Chondrocyte (in vitro differentiated cells): ENCODE measurements at regions not wholly inside any gene's neighbourhood (a gene's known extent, or its start where the extent isn't known, plus 50 kb on each side); places are given as distances from the start of the nearest gene placed in this dataset.

Experiments used
- DNase-seq: peaks from one replicate; pipeline ENCODE4 v3.0.0; 2021; ENCODE audit warnings: mixed read lengths, low spot score
- H3K27ac Mint-ChIP-seq: one replicate; pipeline ENCODE4 v1.8.0; 2021; ENCODE audit warnings: mild to moderate bottlenecking, moderate library complexity, mixed read lengths; ENCODE audit not compliant: unreplicated experiment
- H3K27me3 Mint-ChIP-seq: 2 replicates; pipeline ENCODE4 v1.8.0; 2021; ENCODE audit warnings: low read depth, mixed read lengths
- H3K36me3 Mint-ChIP-seq: 2 replicates; pipeline ENCODE4 v1.8.0; 2021; ENCODE audit warnings: low read depth, mixed read lengths
- H3K4me1 Mint-ChIP-seq: 2 replicates; pipeline ENCODE4 v1.8.0; 2021; ENCODE audit warnings: low read depth, mild to moderate bottlenecking, mixed read lengths
- H3K4me3 Mint-ChIP-seq: one replicate; pipeline ENCODE4 v1.8.0; 2021; ENCODE audit warnings: mild to moderate bottlenecking, moderate library complexity, mixed read lengths; ENCODE audit not compliant: unreplicated experiment
- H3K9me3 Mint-ChIP-seq: 2 replicates; pipeline ENCODE4 v1.8.0; 2021; ENCODE audit warnings: low read depth, mixed read lengths
- TF ChIP-seq, protein P1 (sequence below): fragments of 200-600 bp; sonication (generic); IDR thresholded peaks from 2 replicates; pipeline ENCODE4 v1.5.0; 2021; ENCODE audit warnings: antibody characterized with exemption, mild to moderate bottlenecking, moderate library complexity

DNA sequence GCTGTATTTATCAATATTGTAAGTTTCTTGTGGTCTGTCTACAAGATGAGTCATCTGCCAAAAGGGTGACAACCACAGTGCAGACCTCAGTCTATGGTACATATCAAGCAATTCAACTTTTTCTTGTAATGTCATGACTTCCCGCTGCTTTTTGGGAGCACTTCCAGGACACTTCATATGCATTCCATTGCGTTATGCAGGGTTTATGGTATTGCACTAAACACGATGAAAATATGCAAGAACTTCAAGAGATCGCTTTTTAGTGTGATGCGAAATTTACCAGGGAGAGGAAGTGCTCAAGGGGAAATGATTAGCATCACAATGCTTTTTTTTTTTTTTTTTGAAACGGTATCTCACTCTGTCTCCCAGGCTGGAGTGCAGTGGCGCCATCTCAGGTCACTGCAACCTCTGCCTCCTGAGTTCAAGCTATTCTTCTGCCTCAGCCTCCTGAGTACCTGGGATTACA is 166.5 kb downstream of the TFAP2A start:
- TF ChIP-seq, protein P1, sequence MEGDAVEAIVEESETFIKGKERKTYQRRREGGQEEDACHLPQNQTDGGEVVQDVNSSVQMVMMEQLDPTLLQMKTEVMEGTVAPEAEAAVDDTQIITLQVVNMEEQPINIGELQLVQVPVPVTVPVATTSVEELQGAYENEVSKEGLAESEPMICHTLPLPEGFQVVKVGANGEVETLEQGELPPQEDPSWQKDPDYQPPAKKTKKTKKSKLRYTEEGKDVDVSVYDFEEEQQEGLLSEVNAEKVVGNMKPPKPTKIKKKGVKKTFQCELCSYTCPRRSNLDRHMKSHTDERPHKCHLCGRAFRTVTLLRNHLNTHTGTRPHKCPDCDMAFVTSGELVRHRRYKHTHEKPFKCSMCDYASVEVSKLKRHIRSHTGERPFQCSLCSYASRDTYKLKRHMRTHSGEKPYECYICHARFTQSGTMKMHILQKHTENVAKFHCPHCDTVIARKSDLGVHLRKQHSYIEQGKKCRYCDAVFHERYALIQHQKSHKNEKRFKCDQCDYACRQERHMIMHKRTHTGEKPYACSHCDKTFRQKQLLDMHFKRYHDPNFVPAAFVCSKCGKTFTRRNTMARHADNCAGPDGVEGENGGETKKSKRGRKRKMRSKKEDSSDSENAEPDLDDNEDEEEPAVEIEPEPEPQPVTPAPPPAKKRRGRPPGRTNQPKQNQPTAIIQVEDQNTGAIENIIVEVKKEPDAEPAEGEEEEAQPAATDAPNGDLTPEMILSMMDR, result peak; percentile 54
- H3K4me3 Mint-ChIP-seq, result no peak overlapping the region
- no peak overlapping the region for H3K27ac Mint-ChIP-seq
- no peaks in the 10 kb centered on the region for H3K36me3 Mint-ChIP-seq
- H3K9me3 Mint-ChIP-seq, result no peaks in the 10 kb centered on the region
- no peaks in the 10 kb centered on the region for H3K27me3 Mint-ChIP-seq
- H3K4me1 Mint-ChIP-seq, result peaks cover 10% of the 10 kb centered on the region
- no peak for DNase-seq

DNA sequence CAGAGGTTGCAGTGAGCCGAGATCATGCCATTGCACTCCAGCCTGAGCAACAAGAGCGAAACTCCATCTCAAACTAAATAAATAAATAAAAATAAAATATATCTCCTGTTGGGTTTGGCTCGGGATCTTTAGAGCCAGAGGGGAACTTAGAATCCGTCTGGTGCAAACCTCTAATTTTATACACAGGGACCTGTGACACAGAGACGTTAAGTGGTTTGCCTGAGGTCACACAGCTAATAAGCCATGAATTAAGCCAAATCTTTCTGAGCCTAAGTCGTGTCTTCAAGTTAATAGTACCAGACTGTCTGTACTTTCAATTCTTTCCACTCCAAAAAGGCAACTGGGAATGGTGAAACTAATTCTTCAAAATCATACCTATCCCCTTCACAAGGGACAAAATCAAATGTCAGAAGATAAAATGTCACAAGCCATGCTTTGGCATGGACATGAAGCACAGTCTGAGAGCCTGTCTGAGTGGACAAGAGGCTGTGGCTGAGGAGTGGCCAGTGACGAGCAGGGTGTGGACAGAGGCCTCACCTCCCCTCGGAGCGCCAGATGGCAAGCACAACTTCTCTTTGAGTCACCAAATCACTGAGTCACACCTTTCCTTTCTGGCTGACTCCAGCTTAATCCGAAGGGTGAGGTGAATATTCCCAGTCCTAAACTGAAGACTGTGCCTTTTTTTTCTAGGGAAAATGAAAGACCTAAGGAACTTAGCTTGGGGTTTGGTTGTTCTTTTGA is 177.4 kb downstream of the TFAP2A start:
- H3K4me3 Mint-ChIP-seq, result no peak overlapping the region

DNA sequence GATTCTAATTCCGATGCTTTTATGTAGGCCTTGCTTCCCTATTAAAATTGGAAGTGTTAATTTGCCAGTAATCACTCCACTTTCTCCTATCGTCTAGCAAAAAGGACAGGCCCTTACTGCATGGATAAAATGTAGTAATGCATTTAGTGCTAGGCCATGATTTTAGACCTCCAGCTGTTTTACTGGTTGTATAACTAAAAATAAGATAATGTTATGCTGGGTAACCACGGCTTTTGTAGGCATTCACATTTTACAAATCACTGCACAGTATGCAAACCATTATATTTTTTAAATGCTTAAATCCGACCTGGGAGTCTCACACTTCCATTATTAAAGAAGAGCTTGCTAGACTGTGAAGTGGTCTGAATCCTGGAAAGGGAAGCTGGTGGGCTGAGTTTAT is 179.5 kb downstream of the TFAP2A start:
- Mint-ChIP-seq H3K9me3 (no peaks in the 10 kb centered on the region), H3K36me3 (no peaks in the 10 kb centered on the region), H3K27ac (no peak overlapping the region), H3K4me1 (no peaks in the 10 kb centered on the region), H3K4me3 (no peak overlapping the region), H3K27me3 (no peaks in the 10 kb centered on the region)
- no peak for DNase-seq
- TF ChIP-seq, protein P1, result no peak

More for the DNA sequence above, 177.4 kb downstream of the TFAP2A start:
- Mint-ChIP-seq H3K9me3 (no peaks in the 10 kb centered on the region), H3K36me3 (no peaks in the 10 kb centered on the region), H3K4me1 (no peaks in the 10 kb centered on the region), H3K27me3 (no peaks in the 10 kb centered on the region), H3K27ac (no peak overlapping the region)
- DNase-seq, result no peak
- TF ChIP-seq, protein P1, result no peak

DNA sequence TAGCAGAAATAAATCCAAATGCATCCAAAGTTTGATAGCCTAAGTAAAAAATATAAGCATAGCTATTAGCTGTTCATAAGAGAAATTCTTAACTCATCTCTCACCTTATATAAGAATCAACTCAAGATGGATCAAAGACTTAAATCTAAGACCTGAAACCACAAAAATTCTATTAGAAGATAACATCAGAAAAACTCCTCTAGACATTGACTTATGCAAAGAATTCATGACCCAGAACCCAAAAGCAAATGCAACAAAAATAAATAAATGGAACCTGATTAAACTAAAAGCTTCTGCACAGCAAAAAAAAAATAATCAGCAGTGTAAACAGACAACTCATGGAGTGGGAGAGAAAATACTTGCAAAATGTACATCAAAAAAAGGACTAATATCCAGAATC is 184.3 kb downstream of the TFAP2A start:
- Mint-ChIP-seq H3K4me3 (no peak overlapping the region), H3K27me3 (no peaks in the 10 kb centered on the region), H3K9me3 (peaks cover 20% of the 10 kb centered on the region), H3K4me1 (no peaks in the 10 kb centered on the region), H3K27ac (no peak overlapping the region), H3K36me3 (no peaks in the 10 kb centered on the region)
- TF ChIP-seq, protein P1, result no peak
- no peak for DNase-seq

DNA sequence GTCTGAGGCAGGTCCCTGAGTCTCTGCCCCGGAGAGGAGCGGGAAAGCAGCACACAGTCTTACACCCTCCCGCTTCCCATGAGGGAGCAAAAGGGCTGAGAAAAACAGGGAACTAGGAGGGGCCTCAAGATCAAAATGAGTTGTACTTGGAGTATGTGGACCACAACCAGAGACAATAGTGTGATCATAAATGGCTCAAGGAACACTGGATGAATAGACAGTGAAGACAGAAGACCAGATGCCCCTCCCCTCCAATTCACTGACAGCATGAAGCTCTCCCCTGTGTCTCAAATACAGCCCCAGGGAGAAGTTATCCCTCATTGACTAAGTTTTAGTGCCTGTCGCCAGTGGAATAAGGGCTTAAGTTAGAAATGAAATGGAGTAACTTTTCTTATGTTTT is 191.0 kb downstream of the TFAP2A start:
- Mint-ChIP-seq H3K36me3 (no peaks in the 10 kb centered on the region), H3K27ac (no peak overlapping the region), H3K27me3 (no peaks in the 10 kb centered on the region), H3K9me3 (peaks cover 21% of the 10 kb centered on the region), H3K4me3 (no peak overlapping the region), H3K4me1 (no peaks in the 10 kb centered on the region)
- no peak for DNase-seq
- TF ChIP-seq, protein P1, result no peak
